NCI-H2196 treated with DMSO at 0.1 percent for 48 hours (cell line): ENCODE measurements at regions not wholly inside any gene's neighbourhood (a gene's known extent, or its start where the extent isn't known, plus 50 kb on each side); places are given as distances from the start of the nearest gene placed in this dataset.

Experiments
- DNase-seq: peaks from one replicate; lab custom pipeline; 2025; ENCODE audit not compliant: unreplicated experiment; lab: John Stamatoyannopoulos, UW

GRCh38 chr4:156654410-156654809 lies 317.2 kb downstream of the PDGFC start:
- DNase-seq, result no peak

GRCh38 chr4:156643826-156644225 lies 327.8 kb downstream of the PDGFC start:
- no peak for DNase-seq

GRCh38 chr4:156642161-156642560 lies 329.4 kb downstream of the PDGFC start:
- DNase-seq, result no peak

- DNase-seq, result no peak
Observed at GRCh38 chr4:156638925-156639605, 332.5 kb downstream of the PDGFC start.

DNA sequence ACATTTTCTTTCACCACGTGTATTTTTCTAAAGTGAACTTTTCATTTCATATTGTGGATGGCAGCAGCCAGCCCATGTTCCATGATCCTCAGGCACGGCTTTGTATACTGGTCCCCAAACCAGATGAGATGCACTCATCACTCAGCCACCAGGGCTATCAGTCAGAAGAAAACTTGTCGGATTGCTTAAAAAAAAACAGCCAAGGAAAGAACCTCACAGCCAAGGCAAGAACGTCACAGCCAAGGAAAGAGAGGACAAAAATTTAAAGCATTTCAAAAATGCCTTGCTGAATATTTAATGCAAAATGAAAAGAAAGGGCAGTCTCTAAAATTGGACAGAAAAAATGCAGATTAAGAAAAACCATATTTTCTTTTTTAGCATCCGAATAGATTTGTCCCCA lies 333.3 kb downstream of the PDGFC start:
- no peak for DNase-seq

DNA sequence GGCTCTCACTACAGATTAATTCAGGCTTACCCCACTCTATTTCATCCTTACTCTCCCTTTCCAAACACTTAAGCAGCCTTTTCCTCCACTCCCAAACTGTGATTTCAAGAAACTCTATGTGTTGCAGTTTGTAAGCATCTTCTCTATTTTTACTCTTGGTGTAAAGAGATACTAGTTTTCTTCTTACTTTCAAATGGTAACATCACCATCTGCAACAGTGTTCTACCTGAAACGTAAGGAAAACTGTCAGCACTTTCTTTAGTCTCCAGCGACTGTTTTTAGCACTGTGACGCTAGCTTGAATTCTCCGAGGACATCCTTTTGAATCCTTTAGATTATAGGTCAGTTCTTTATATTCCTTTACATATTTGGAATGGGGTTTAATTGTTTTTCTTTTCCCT lies 335.2 kb downstream of the PDGFC start:
- no peak for DNase-seq

DNA sequence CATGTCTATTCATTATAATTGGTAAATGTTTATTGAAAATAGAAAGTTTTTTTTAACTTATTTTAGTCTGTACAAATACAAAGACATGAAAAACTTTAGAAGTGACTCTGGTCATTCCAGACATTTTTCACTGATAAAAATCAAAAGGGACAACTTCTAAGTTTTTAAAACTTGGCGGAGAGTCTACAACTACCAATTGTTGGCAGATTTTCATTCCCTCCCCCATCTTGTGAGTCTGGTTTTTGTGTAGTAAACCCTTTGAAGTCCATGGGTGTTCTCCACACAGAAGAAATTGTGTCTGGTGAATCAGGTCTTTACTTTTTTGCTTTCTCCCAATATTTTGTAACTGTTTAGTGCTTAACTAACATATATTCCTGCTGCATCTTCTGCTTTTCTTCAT lies 336.5 kb downstream of the PDGFC start:
- DNase-seq, result no peak

DNA sequence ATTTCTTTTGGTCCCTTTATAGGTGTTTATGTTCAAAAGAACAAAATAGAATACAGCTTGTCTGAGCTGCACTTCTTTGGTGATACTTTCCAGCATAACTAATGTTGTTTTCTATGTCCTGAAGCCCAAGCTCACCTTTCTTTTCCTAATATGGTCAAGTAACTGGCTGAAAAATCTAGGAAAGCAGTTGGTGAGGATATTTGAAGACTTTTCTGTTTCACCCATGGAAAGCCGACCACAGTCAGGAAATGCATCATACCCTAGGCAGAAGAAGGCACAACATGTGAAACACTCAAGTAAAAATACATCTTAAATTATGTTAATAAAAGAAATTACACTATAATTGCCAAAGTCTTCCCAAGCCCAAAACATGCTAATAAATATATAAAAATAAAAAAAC lies 337.0 kb downstream of the PDGFC start:
- no peak for DNase-seq

DNA sequence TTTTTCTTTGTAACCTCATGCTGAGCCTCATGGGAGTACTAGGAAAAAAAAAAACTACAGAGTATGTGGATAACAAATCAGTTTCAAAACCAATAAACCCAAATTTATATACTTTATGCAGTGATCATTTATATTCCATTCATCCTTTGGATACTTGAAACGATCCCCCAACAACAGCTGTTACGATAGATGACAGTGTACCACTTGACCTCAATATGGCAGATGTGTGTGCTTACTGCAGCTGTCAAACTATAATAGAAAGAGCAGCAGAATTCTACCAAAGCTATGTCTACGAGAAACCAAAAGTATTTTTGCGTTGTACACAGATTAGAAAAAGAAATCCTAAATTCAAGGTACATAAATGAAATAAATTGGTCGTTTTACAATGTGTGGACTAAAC lies 337.8 kb downstream of the PDGFC start:
- DNase-seq, result no peak

DNA sequence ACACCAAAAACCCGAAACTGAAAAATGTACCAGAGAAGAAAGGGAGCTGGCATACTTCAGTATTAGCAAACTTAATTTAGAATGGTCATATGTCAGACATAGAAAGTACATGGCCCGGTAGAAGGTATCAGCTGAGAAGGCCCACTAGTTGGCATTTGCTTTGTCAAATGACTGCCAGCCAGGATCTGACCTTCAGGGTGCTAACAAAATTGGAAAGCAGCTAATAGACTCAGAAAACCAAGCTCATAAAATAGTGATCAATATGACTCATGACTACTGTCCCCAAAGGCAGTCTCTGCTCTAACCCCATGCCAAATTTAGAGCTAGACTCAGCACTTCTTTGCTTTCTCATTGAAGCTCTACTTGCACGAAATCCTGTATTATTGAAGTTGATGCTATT lies 342.7 kb downstream of the PDGFC start:
- DNase-seq, result no peak

GRCh38 chr4:156623376-156623775 lies 348.2 kb downstream of the PDGFC start:
- DNase-seq, result no peak

GRCh38 chr4:156620786-156621185 lies 350.8 kb downstream of the PDGFC start:
- no peak for DNase-seq

- DNase-seq, result no peak
Observed at GRCh38 chr4:156619154-156619934, 352.3 kb downstream of the PDGFC start.

GRCh38 chr4:156615066-156615531 lies 356.5 kb downstream of the PDGFC start:
- DNase-seq, result peak; percentile 25

DNA sequence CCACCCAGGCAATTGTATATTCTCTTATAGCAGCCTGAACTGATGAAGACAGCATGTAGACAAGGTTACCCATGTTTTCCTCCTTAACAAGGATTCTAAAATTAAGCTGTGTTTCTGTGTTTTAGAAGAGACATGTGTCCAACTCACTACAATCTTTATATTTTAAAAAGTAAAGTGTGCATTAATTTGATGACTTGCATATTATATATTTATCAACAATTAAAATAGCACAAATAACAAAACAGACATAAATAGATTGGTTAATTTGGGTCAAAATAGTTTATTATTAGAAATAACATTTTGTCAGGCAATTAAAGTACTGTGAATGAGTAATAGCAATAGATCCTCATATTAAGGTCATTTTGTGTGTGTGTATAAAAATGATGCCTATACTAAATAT lies 357.1 kb downstream of the PDGFC start:
- DNase-seq, result no peak

GRCh38 chr4:156609421-156609820 lies 362.2 kb downstream of the PDGFC start:
- DNase-seq, result no peak

DNA sequence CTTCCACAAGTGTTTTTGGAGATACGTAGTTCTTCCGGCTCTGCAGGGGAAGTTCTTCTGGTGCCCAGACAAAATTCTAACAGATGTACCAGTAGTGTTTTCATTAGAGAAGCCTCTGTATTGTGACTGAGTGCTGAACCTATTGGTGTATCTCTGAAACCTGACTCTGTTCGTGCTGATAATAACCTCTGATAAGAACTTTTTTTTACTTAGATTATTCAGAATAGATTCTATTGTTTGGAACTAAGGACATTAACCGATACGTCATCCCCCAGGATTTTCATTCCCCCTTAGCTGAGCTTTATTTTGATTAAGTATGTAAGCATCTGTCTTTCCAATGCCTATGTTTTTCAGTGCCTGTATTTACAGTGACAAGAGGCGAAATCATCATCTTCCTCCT lies 362.9 kb downstream of the PDGFC start:
- no peak for DNase-seq

GRCh38 chr4:156607478-156607857 lies 364.1 kb downstream of the PDGFC start:
- DNase-seq, result no peak

- no peak for DNase-seq
Observed at GRCh38 chr4:156606554-156607477, 364.8 kb downstream of the PDGFC start.

- DNase-seq, result peak; percentile 47
Observed at GRCh38 chr4:156598138-156598681, 373.4 kb downstream of the PDGFC start.

DNA sequence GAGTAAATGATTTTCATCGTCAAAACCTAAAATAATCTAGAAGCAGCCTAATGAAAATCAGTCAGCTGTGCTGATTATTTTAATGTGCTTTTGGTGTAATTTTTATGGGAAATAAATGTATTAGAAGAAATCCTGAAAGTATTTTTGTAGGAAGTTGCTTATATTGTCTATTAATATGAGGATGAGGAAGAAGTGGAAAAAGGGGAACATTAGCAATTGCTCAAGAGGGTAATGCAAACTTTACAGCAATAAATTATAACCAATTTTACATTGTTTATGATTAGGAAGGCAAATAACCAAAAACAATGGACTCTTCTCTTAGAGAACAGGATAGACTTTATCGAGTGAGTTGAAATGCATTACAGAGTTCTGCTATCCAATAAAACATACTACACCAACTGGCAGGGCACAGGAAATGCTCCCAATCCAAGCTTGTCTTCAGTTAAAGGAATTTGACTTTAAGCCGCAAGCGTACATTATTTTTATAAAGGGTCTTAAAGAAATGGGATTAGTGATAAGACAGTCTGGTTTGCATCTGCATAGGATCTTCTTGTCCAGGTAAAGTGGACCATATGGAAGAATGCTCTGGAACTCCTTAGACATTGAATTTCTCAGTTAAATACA lies 374.8 kb downstream of the PDGFC start:
- DNase-seq, result no peak
